HG03378 (cell line): ENCODE measurements at regions not wholly inside any gene's neighbourhood (a gene's known extent, or its start where the extent isn't known, plus 50 kb on each side); places are given as distances from the start of the nearest gene placed in this dataset.

Experiments used
- ATAC-seq: cut with Tn5 transposase; IDR thresholded peaks from one replicate; pipeline ENCODE4 v1.9.1; 2021; ENCODE audit warnings: mild to moderate bottlenecking, moderate library complexity; ENCODE audit not compliant: unreplicated experiment

DNA sequence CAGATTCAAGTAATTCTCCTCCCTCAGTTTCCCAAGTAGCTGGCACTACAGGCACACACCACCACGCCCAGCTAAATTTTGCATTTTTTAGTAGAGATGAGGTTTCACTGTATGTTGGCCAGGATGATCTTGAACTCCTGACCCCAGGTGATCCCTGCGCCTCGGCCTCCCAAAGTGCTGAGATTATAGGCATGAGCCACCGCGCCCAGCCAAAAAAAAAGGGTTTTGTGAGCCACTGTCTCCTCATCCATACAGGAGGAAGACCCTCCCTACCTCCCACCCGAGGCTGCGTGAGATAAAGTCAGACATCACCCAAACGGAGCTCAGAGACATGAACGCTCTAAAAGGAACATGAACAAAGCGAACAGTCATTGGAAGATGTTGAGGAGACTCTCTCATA lies 745.7 kb downstream of the BRD1 start:
- no peak for ATAC-seq

DNA sequence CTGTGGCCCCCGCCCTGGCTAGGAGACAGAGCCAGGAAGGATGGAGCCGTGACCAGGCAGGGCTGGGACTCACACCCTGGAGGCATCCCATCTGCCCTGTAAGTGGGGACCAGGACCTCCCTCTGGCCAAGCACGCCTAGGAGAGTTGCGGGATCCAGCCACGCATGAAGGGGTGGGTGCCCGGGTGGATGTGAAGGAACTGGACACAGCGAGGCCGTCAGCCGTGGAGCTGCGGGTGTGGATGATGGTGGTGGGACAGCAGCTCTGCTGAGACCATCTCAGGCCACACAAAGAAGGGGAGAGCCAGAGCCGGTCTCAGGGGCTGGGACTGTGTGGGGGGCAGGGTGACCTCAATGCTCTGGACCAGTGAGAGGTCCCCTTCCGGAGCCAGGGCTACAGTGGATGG lies 746.4 kb downstream of the BRD1 start:
- ATAC-seq: no peak

DNA sequence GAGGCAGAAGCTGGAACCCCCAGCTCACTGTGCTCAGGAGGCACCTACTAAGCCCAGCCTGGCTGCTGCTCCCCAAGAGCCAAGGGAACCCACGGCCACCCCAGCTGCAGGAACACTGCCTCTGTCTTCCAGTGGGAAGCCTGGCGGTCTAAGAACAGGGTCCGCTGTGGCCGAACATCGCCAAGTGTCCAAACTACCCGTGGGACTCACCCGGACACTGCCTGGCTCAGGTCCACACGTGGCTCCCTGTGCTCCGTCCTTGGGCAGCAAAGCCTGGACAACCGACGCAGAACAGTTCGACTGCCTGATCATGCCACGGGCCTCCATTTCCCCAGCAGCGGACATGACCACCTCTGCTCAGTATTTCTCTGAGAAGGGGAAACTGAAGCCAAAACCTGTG lies 747.0 kb downstream of the BRD1 start:
- ATAC-seq: no peak

GRCh38 chr22:49079743-49080500 lies 747.8 kb downstream of the BRD1 start:
- ATAC-seq: no peak

DNA sequence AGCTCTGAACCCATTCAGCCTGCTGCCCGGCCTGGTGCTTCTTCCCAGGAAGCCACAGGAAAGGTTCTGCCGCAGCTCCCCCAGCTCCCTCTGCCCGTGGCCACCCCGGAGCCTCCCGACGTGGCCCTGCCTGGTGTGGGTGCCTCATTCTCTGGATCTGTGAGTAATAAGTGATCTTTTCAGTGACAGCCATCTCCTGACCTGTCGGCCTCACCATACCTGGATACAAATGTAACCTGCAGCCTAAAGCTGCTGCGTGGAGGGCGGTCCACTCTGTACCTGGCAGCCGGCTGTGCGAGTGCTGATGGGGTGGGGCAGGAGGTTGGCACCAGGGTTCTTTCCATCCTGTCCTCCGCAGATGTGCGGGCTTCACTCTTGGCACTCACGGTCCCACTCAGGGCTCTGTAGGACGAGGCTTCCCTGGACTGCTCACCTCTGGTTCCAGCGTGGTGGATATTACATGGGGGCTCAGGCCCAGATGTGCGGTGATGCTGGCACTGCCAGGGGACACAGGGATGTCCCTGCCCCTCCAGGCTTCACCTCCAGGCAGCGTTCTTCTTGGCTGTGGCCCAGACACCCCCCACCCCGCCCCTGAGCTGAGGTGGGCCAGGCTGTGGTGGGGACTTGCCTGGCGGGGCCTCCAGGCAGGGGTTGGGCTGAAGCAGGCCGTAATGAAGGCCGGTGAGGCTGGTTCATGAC lies 748.5 kb downstream of the BRD1 start:
- no peak for ATAC-seq

DNA sequence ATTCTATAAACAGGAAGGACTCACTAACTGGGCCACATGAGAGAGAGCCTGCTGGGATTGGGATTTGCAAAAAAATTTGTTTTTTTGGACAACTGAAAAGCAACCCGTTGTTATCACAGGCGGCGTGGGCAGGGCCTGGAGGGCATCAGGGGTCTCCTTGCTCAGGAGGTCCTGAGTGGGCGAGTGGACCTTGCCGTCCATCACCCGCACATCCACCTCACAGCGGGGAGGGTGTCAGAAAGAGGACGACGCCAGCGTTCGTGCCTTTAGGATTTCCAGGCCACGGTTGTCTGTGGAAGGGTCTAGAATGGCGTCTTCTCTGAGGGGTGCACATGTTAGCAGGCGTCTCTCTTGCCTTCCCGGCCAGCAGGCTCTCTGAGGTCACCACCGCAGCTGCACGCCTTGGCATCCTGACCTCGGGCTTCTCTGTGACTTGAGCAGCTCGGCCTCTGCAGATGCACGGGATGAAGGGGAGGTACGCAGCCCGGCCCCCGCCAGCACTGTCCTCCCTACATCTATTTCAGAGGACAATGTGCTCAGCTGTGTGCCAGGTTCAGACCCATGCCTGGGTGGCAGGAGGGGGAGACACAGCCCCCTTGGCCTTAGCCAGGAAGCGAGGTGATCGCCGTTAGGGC lies 749.5 kb downstream of the BRD1 start:
- no peak for ATAC-seq

DNA sequence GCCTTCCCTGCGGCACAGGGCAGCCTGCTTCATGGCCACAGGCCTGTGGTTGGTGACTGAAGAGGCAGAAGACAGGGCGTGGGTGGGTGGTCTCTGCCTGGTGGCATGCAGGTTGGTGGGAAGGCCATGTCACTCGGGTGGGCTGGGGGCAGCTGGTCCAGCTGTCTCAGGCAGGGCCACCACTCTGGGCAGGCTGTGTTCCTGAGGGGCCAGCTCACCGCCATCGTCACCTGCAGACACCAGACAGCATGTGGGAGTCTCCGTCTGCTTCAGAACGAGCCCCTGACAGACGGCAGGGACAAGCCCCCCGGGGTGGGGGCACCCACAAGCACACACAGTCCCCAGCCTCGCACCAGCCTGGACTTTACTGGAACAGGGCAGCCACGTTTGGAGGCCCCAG lies 750.1 kb downstream of the BRD1 start:
- ATAC-seq: no peak

DNA sequence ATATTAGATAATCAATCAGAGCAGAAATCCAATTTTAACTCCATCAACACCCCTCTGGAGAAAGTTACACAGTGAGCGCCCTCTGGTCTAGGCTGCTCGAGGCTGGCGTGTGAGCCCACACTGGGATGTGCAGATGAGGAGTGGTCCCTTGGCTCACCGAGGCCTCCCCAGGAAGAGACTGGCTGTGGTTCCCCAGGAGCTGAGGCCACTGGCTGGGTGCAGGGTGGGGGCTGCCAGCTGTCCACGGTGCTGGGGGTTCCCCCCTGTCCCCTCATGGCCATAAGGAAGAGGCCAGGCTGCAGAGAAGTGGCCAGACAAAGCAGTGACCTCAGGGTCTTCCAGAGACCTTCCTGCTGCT lies 750.7 kb downstream of the BRD1 start:
- no peak for ATAC-seq

- no peak for ATAC-seq
Observed at GRCh38 chr22:49076300-49077035, 751.2 kb downstream of the BRD1 start.

GRCh38 chr22:49075150-49075549 lies 752.5 kb downstream of the BRD1 start:
- ATAC-seq: no peak

GRCh38 chr22:49073873-49074417 lies 753.7 kb downstream of the BRD1 start:
- ATAC-seq: no peak

DNA sequence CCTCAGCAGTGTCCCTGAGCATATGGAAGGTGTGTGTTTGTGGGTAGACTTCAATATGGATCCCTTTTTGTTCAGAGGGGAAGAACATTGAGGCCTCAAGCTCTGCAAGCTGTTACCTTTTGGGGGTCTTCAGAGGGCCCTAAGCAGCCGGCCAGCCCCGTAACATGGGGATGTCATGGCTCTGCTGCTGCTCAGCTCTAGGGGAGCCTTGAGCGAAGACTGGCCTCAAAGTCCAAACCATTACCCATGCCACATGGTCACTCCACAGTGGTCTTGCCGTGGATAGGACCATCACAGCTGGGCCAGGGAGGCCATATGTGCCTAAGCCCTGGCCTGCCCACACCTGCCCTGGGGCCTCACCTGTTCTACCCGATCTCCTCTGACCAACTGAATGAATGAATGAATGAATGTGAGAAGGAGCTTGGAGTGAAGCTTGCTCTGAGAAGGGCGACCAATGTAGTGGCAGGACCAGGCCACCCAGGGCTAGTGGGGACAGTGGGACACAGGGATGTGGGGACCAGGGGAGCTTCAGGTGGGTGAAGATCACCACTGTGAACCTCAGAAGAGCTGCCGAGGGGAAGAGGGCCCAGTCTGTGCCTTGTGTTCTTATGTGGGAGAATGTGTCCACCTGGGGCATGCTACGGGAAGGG lies 754.6 kb downstream of the BRD1 start:
- no peak for ATAC-seq

GRCh38 chr22:49070501-49070900 lies 757.2 kb downstream of the BRD1 start:
- ATAC-seq: no peak

GRCh38 chr22:49068861-49069500 lies 758.7 kb downstream of the BRD1 start:
- no peak for ATAC-seq

DNA sequence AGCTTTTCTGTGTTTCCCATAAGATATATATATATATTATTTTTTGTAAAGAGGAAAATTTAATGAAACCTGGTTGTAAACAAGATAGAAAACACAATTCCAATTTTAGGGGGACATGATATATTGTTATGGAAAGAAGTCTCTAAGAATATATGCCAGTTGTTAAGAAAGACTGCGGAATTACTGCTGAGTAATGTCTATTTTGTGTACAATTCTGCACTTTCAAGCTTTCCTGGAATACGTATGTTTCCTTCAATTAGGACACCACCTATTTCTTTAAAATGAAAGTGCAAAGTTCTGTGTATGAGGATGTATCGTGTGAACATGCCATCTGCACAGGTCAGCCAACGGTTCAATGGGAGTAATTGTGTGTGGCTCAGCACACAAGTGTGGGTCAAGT lies 760.2 kb downstream of the BRD1 start:
- ATAC-seq: no peak

DNA sequence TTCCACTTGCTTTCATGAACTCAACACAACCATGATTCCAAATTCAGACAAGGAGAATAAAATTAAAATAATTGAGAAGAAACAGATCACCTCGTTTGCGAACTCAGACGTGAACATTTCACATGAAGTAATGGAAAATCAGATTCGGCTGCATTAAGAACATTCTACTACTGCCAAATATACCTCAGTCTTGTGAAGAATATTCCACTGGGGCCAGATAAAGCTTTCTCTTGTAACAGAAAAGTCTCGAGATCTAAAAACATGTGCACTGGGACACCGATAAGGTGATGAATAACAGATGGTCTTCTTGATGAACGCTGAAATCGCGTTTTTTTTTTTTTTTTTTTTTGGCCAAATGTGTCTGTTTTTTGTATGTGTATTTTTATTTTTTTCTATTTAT lies 761.1 kb downstream of the BRD1 start:
- no peak for ATAC-seq

DNA sequence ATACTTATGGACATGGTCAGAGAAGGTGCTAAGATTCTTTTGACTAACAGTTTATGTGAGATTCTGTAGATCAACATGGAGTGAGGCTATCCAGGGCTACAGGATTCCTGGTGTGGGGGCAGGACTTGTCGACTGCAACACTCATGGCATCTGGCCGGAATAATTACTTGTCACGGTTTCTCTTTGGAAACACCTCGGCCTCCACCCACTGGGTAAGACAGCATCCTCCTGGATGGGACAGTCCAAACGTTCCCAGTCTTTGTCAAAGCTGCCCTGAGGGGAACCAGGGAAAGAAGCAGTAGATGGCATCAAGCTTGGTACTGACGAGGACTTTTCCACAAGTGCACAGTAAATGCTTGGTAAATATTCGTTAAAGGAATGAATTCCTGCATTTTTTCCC lies 762.8 kb downstream of the BRD1 start:
- no peak for ATAC-seq

DNA sequence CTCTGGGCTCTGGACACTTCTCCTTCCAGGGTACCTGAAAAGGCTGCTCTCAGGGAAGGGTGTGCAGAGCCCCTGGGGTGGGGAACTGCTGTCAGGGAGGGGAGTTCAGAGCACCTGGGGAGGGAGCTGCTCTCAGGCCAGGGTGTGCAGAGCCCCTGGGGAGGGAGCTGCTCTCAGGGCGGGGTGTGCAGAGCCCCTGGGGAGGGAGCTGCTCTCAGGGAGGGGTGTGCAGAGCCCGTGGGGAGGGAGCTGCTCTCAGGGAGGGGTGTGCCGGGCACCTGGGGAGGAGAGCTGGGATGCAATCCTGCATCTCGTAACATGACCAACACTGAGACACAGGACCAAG lies 764.2 kb downstream of the BRD1 start:
- no peak for ATAC-seq

DNA sequence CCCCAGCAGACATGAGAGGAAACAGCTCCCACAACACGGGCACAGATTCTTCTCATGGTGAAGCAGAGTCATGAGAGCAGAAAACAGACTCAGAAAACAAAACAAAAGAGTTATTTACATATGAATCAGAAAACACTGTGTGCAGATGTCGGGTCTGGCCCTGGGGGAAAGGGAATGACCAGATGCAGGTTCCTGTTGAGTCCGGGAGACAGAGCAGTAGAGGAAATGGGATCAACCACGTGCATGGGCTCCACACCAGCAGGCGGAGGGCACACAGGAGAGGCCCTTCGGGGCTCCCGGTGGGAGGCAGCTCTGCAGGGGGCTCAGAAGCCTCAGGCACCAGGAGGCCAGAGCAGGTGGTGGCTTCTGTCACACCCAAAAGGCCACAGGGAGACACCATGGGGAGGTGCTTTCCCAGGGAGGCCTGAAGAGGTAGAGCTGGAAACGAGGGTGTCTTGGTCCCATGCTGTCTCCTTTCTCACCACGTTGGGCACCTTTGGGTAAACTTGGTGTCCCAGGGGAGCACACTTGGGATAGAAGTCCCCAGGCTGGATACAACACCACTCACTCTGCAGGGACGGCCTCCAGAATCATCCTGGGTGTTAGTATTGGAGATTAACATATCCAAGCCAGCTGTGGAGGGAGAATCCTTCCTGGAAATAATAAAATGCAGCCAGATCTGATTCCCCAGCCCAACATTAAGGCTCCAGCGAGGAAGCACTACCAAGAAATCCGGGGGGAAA lies 764.7 kb downstream of the BRD1 start:
- no peak for ATAC-seq
